Retinal pigment epithelial cell (primary cell): ENCODE measurements at regions not wholly inside any gene's neighbourhood (a gene's known extent, or its start where the extent isn't known, plus 50 kb on each side); places are given as distances from the start of the nearest gene placed in this dataset.

Experiments
- DNase-seq: peaks from one replicate; pipeline ENCODE4 v3.0.0-alpha.2; 2010; ENCODE audit warnings: low read depth
- H3K4me3 ChIP-seq: 2 replicates; pipeline ENCODE4 v1.5.1; 2011; ENCODE audit warnings: mild to moderate bottlenecking, low read length, control low read depth, moderate library complexity
- TF ChIP-seq, protein P1 (sequence below): conservative IDR thresholded peaks from 2 replicates; pipeline ENCODE4 v1.5.1; 2011; ENCODE audit warnings: low read depth, low read length, control low read depth, inconsistent platforms

DNA sequence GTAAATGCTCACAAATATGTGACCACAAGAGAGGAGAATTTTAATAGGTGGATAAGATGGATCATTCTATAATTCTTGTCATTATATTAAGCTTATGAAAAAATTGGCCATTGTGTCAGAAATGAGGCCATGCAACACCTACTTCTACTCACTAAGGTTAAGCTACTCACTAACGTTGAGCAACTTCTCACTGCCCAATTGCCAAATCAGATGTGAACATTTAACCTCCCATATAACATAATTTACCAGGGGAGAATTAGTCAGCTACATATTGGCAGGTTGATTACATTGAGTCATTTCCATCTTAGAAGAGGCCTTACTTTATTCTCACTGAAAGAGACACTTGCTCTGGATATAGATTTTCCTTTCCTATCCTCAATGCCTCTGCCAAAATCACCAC, 211.2 kb upstream of the DGKB start:
- TF ChIP-seq, protein P1, sequence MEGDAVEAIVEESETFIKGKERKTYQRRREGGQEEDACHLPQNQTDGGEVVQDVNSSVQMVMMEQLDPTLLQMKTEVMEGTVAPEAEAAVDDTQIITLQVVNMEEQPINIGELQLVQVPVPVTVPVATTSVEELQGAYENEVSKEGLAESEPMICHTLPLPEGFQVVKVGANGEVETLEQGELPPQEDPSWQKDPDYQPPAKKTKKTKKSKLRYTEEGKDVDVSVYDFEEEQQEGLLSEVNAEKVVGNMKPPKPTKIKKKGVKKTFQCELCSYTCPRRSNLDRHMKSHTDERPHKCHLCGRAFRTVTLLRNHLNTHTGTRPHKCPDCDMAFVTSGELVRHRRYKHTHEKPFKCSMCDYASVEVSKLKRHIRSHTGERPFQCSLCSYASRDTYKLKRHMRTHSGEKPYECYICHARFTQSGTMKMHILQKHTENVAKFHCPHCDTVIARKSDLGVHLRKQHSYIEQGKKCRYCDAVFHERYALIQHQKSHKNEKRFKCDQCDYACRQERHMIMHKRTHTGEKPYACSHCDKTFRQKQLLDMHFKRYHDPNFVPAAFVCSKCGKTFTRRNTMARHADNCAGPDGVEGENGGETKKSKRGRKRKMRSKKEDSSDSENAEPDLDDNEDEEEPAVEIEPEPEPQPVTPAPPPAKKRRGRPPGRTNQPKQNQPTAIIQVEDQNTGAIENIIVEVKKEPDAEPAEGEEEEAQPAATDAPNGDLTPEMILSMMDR: no peak
- no peak overlapping the region for H3K4me3 ChIP-seq
- DNase-seq: no peak

DNA sequence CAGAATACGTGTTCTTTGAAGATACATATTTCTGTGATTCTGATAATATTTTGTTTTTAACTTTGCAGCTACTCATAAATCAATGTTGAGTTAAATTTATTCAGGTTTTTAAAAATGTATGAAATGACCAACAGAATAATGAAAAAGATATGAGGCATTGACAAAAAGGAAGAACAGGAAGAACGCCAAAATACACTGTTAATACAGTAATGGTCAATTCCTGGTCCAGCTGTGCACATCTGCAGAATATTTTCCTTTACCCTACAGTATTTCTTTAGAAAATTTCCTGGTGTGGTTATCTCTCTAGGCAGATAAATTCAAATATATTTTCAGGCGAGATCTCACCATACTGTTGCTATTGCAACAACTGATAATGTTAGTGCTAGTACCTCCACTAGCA, 203.2 kb upstream of the DGKB start:
- TF ChIP-seq, protein P1: no peak
- no peak overlapping the region for H3K4me3 ChIP-seq
- DNase-seq: no peak

DNA sequence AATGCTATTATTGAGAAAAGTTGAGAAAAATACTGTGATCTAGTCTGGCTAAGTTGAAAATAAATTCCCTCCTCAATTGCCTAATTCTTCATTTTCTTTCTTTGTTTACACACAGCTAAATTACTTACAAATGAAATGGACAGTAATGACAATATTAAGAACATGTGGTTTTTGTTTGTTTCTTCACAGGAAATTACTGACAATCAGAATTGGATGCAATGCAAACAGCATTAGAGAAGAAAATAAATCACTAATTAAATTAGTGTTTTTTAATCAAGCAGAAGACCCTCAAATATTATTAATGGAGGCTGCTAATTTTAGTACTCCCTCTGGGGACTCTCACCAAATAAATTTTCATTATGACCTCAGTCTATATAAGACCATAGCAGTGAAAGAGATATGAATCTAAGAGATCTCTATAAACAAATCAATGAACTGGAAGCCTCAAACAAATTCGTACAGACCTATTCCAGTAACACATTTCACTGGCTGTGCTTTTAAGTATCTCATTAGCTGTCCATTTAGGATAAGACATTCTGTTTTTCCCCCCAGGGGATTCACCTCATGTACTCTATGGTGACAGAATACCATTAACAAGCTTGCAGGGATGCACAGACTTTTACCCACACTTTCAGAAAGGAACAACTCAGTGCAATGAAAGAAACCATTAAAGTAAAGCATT, 202.0 kb upstream of the DGKB start:
- DNase-seq: no peak
- no peak overlapping the region for H3K4me3 ChIP-seq
- TF ChIP-seq, protein P1: no peak

DNA sequence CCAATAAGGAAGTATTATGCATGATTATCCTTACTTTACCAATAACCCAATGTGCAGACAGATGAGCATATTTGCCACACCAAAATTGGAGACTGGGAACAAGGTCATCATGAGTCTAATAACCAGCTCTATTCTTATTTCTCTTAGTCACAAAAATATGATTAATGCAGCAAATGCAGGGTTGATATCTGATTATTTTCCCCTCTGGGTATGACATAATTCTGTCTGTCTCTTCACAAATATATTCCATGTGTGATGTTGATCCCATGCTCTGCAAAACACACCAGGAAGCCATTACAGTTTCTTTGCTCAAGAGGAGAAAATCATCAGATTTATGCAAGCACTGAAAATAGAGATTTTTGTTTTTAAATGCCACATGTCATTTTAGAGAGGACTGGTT, 196.5 kb upstream of the DGKB start:
- no peak for DNase-seq
- TF ChIP-seq, protein P1: no peak
- no peak overlapping the region for H3K4me3 ChIP-seq

DNA sequence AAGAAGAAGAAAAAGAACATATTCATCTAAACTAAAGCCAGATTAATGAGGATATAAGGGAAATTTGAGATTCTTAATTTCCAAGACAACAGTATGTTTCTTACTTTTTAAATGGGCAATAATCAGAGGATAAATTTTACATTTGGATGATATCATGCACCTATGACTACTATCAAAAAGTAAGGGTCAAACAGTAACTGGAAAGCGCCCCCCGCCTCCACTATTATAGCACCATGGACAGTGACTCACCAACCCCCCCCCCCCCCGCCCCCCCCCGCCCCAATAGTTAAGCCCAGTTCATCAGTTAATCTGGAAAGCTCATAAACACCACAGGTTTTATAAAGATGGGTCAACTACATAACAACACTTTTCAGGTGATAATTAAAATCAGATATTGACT, 194.3 kb upstream of the DGKB start:
- no peak for DNase-seq
- TF ChIP-seq, protein P1: no peak
- H3K4me3 ChIP-seq: no peak overlapping the region

DNA sequence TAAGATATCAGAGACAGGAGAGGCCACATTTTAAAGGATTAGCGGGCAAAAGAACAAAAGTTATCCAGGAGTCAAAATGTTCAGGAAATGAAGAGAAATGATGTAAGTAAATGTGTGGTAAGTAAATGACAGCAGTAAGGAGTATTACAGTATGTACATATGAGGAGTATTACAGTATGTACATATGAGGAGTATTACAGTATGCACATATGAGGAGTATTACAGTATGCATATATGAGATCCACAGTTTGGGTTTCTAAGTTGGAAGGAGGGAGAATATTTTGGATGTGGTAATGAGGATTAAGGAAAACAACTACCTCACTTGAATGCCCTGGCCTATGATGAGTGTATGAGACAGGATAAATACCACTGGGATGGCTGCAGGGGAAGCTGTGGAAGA, 192.4 kb upstream of the DGKB start:
- no peak overlapping the region for H3K4me3 ChIP-seq
- TF ChIP-seq, protein P1: no peak
- DNase-seq: no peak

DNA sequence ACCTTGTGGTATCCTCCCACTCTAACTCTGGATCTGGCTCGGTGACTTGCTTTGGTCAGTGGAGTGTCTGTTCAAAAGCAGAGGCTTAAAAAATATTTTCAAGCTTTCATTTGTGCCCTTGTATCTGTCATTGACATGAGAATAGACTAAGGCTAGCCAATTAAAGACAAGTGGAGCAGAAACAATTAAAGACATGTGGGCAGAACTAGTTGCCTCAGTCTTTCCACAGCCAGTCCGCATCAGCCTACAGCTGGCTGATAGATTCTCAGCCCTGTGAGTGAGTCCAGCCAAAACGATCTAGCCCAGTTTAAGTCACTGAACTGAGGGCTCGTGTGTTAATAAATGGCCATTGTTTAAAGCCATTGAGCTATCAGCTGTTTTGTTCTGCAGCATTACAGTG, 185.2 kb upstream of the DGKB start:
- TF ChIP-seq, protein P1: no peak
- no peak for DNase-seq
- H3K4me3 ChIP-seq: no peak overlapping the region
